WI38 (cell line): ENCODE measurements at regions not wholly inside any gene's neighbourhood (a gene's known extent, or its start where the extent isn't known, plus 50 kb on each side); places are given as distances from the start of the nearest gene placed in this dataset.

Source experiments
- H3K4me3 ChIP-seq: 2 replicates; pipeline ENCODE4 v1.5.1; 2011; ENCODE audit warnings: low read depth, mild to moderate bottlenecking, control low read depth, low read length
- TF ChIP-seq, protein P1 (sequence below): IDR thresholded peaks from 2 replicates; pipeline ENCODE4 v1.5.1; 2012; ENCODE audit warnings: low read depth, mild to moderate bottlenecking, control low read depth, low read length

DNA sequence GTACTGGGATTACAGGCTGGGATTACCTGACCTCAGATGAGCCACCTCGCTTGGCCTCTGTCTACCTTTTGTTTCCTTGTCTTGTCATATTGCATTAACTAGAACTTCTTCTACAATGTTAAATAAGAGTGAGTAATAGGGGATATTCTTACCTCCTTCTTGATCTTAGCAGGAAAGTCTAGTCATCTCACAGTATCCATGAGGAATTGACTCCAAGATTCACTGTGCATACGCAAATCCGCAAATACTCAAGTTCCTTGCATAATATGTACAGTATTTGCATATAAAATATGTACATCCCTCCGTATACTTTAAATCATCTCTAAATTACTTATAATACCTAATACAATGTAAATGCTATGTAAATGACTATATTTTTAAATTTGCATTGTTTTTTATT, 78.3 kb downstream of the POLR1D start:
- TF ChIP-seq, protein P1, sequence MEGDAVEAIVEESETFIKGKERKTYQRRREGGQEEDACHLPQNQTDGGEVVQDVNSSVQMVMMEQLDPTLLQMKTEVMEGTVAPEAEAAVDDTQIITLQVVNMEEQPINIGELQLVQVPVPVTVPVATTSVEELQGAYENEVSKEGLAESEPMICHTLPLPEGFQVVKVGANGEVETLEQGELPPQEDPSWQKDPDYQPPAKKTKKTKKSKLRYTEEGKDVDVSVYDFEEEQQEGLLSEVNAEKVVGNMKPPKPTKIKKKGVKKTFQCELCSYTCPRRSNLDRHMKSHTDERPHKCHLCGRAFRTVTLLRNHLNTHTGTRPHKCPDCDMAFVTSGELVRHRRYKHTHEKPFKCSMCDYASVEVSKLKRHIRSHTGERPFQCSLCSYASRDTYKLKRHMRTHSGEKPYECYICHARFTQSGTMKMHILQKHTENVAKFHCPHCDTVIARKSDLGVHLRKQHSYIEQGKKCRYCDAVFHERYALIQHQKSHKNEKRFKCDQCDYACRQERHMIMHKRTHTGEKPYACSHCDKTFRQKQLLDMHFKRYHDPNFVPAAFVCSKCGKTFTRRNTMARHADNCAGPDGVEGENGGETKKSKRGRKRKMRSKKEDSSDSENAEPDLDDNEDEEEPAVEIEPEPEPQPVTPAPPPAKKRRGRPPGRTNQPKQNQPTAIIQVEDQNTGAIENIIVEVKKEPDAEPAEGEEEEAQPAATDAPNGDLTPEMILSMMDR = no peak

DNA sequence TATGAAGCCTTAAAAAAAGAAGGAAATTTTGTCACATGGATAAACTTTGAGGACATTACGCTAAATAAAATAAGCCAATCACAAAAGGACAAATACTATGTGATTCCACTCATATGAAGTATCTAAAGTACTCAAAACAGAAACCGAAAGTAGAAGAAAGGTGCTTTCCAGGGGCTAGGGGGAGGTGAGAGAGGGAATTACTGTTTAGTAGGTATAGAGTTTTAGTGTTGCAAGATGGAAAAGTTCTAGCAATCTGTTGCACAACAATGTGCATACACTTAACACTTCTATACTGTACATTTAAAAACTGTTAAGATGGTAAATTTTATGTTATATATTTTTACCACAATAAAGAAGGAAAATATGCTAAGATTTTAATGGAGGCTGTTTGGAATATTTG, 83.0 kb downstream of the POLR1D start:
- H3K4me3 ChIP-seq = peak overlapping the region; percentile 28
- TF ChIP-seq, protein P1 = no peak

More for the DNA sequence above, 78.3 kb downstream of the POLR1D start:
- no peak overlapping the region for H3K4me3 ChIP-seq

DNA sequence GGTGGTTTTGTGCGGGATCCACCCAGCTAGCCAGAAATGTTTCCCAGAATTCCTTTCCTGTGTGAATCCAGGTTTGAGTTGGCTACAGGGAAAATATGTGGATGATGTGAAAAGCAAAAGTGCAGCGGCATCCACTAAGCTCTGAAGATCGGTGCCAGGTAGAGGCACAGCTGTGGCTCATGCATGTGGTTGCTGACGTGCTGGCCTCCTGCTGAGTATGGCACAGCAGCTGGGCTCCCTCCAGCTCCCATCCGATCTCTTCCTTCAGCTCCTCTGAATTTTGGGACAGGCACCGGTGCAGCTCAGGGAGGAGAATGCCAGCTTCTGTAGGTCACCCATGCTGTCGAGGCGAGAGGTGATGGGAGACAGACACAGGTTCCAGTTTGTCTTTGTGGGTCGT, 84.0 kb upstream of the GSX1 start:
- H3K4me3 ChIP-seq = no peak overlapping the region
- TF ChIP-seq, protein P1 = no peak

DNA sequence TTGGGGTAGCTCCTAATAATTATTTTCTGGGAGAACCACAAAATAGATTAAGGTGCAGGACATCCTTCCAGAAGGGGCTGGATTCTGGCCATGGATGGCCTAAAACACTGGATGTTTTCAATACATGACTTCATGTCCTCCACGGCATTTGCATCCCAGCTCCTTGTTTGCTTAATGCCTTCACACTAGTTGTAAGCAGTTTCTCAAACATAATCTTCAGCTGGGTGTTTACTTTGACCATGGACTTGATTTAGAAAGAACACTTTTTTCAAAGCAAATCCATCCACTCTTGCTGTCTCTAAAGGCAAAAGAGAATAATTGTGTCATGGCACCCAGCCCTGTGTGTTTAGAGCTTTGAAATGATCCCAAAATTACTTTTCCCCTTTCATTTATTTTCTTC, 82.5 kb upstream of the GSX1 start:
- TF ChIP-seq, protein P1 = no peak
- no peak overlapping the region for H3K4me3 ChIP-seq

DNA sequence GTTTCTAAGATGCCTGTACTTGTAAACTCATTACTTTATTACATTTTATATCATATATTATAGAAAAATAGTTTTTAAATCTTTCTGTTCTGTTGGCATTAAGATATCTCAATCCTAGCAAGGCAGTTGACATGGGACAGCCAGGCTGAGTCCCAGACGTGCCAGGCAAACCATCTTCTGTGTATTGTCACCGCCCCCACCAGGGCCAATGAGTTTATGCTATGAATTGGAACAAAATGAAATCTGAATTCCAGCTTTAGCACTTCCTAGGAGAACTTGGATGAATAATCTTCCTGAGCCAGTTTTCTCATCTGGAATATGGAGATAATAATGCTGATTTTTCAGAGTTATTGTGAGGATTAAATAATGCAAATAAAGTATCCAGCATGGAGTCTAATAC, 79.9 kb upstream of the GSX1 start:
- no peak overlapping the region for H3K4me3 ChIP-seq

DNA sequence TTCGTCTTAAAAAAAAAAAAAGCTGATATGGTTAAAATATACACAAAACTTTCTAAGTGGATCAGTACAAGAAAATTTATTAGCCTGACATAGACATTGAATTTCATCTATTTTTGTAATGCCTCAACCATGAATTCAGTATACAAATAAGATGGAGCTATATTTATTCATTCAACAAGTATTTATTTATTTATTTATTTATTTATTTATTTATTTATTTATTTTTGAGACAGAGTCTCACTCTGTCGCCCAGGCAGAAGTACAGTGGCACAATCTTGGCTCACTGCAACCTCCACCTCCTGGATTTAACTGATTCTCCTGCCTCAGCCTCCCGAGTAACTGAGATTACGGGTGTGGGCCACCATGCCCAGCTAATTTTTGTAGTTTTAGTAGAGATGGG, 78.5 kb upstream of the GSX1 start:
- TF ChIP-seq, protein P1 = no peak
- no peak overlapping the region for H3K4me3 ChIP-seq

More for the DNA sequence above, 79.9 kb upstream of the GSX1 start:
- TF ChIP-seq, protein P1 = no peak

DNA sequence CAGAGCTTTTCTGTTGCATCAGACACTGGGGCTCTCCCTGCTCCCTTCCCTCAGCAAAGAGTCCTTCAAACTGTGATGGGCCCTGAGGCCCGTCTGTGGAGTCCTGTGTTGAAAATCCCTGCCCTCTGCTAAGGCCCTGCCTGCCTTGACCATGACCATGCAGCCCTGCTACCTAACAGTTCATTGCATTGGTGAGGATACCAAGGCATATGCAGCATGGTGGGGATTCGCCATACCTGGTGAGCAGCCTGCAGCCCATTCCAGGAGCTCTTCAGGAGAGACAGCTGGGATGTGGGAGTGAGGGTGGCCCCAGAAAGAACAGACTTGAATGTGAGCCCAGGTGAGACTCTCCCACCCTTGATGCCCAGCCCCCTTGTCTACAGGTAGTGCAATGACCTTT, 70.6 kb upstream of the GSX1 start:
- TF ChIP-seq, protein P1 = no peak
- H3K4me3 ChIP-seq = no peak overlapping the region
